ENCODE measurements at regions not wholly inside any gene's neighbourhood (a gene's known extent, or its start where the extent isn't known, plus 50 kb on each side); places are given as distances from the start of the nearest gene placed in this dataset.
"Not testable (repeated sequence)": the region's sequence is repeated elsewhere in the genome, so short reads cannot be mapped to it uniquely, and the experiment has no call there.

GRCh38 chr6:156686995-156687788 is 90.0 kb upstream of the ARID1B start:
- no peaks in the 10 kb centered on the region for H3K9me3 Mint-ChIP-seq
- no peaks in the 10 kb centered on the region for H3K36me3 Mint-ChIP-seq (ENCODE audit: low read depth)
- peak overlapping the region; percentile 82 for H3K4me3 Mint-ChIP-seq
- intact Hi-C loops (cut with micrococcal nuclease): loop anchor here (1.0 to 5.0 kb wide), 10 partner anchors 34 to 1372 kb away; partner anchors contain the start of gene TFB1M
- CTCF ChIA-PET: interaction anchor here (1.1 kb wide), 1 partner anchor 34 kb away, joined by 4 read pairs; no protein-coding TSS in a partner anchor
- peaks cover 32% of the 10 kb centered on the region for H3K4me1 Mint-ChIP-seq (ENCODE audit: low read depth)
- H3K27me3 Mint-ChIP-seq (ENCODE audit: low read depth): no peaks in the 10 kb centered on the region
- DNase-seq: peak; percentile 63
- peak overlapping the region; percentile 91 for H3K27ac Mint-ChIP-seq

DNA sequence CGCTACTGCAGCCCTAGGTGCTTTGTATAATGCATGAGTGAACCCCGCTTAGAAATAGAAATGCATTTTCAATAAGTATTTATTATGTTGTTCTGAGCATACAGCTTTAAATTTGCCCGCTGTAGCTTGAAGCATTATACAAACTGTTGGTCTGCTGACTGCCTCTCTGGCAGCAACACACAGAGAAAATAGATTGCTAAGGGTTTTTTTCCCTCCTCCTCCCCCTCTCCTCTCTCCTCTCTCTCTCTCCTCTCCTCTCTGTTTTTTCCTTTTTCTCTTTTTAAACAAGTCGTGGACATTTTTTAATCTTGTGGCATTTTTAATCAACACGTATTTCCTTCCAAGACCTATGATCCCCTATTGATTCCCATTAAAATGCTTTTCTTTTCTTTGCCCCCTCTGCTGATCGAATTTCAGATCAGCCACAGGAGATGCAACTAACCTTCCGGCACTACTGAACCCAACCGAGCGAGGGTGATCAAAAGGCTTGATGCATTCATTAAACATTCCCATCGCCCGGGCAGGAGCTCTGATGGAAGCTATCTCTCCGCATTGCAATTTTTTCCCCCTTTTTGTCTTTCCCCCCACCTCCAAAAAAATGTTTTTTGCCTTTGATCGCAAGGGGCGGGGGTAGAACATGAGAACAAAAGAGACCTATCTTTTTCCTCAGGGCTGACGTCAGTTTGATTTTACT is 90.7 kb upstream of the ARID1B start:
- Mint-ChIP-seq H3K27ac (peak overlapping the region; percentile 91), H3K4me3 (peak overlapping the region; percentile 82), H3K4me1 (ENCODE audit: low read depth) (peaks cover 32% of the 10 kb centered on the region), H3K36me3 (ENCODE audit: low read depth) (no peaks in the 10 kb centered on the region), H3K9me3 (no peaks in the 10 kb centered on the region), H3K27me3 (ENCODE audit: low read depth) (no peaks in the 10 kb centered on the region)
- peak; percentile 59 for DNase-seq
- CTCF ChIA-PET: interaction anchor here (1.1 kb wide), 1 partner anchor 35 kb away, joined by 4 read pairs; no protein-coding TSS in a partner anchor
- intact Hi-C loops (cut with micrococcal nuclease): loop anchor here (1.0 to 5.0 kb wide), 9 partner anchors 34 to 1372 kb away; partner anchors contain the start of gene TFB1M

DNA sequence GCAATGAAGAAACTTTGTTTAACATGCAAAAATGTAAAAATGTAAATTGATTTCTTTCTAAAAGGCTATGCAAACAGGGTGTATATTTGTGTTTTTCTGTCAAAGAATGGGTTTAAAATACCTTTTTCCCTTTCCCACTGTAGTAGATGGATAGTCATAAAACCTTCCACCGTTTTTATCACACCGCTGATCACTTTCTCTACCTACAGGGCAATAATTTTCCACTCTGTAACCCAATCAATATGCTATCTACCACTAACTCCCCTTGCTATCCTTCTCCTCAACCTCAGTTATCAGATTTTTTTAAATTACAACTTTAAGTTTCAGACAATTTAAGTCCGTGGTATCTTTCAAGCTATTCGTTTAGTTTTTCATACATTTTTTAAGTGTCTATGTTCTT is 91.4 kb upstream of the ARID1B start:
- no peaks in the 10 kb centered on the region for H3K36me3 Mint-ChIP-seq (ENCODE audit: low read depth)
- peaks cover 27% of the 10 kb centered on the region for H3K4me1 Mint-ChIP-seq (ENCODE audit: low read depth)
- intact Hi-C loops (cut with micrococcal nuclease): loop anchor here (1.0 to 5.0 kb wide), 9 partner anchors 35 to 1371 kb away; partner anchors contain the start of gene TFB1M
- no peaks in the 10 kb centered on the region for H3K27me3 Mint-ChIP-seq (ENCODE audit: low read depth)
- no peak for DNase-seq
- no peaks in the 10 kb centered on the region for H3K9me3 Mint-ChIP-seq
- peak overlapping the region; percentile 82 for H3K4me3 Mint-ChIP-seq
- CTCF ChIA-PET: no interaction called here
- peak overlapping the region; percentile 91 for H3K27ac Mint-ChIP-seq

DNA sequence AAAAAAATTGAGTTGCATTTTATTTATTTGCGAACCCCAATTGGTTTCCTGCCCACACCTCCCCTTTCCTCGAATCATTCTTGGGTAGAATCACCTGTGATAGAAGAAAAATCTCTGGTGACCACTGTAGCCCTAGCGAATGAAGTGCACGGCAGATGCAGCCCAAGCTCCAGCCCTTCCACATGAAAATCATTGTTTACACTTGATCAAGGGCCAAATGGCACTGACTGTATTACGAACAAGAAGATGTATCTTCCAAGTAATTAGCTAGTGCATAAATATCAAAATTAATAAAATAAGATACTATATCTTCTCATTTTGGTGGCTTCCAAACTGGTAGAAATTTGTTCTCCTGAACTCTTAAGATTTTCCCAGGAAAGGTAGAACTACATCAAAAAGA is 93.4 kb upstream of the ARID1B start:
- no peak for DNase-seq
- Mint-ChIP-seq H3K36me3 (ENCODE audit: low read depth) (no peaks in the 10 kb centered on the region), H3K9me3 (no peaks in the 10 kb centered on the region), H3K4me3 (no peak overlapping the region), H3K4me1 (ENCODE audit: low read depth) (peaks cover 21% of the 10 kb centered on the region), H3K27ac (no peak overlapping the region), H3K27me3 (ENCODE audit: low read depth) (no peaks in the 10 kb centered on the region)
- intact Hi-C loops (cut with micrococcal nuclease): no loop called here
- CTCF ChIA-PET: no interaction called here

- H3K36me3 Mint-ChIP-seq (ENCODE audit: low read depth): peaks cover 3% of the 10 kb centered on the region
- no peak overlapping the region for H3K27ac Mint-ChIP-seq
- intact Hi-C loops (cut with micrococcal nuclease): no loop called here
- H3K9me3 Mint-ChIP-seq: peaks cover 17% of the 10 kb centered on the region
- no peak overlapping the region for H3K4me3 Mint-ChIP-seq
- H3K4me1 Mint-ChIP-seq (ENCODE audit: low read depth): no peaks in the 10 kb centered on the region
- CTCF ChIA-PET: no interaction called here
- H3K27me3 Mint-ChIP-seq (ENCODE audit: low read depth): no peaks in the 10 kb centered on the region
- DNase-seq: no peak
Measured at GRCh38 chr6:156676721-156677120, 100.5 kb upstream of the ARID1B start.

DNA sequence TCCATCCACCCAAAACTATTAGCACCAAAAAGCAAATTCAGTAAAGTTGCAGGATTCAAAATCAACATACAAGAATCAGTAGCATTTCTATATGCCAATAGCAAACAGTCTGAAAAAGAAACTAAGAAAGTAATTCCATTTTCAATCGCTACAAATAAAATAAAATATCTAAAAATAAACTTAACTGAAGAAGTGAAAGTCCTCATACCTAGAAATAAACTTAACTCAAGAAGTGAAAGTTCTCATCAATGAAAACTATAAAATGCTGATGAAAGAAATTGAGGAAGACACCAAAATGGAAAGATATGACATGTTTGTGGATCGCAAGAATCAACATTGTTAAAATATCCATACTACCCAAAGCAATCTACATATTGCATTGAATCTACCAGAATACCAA is 103.0 kb upstream of the ARID1B start:
- Mint-ChIP-seq H3K4me1 (ENCODE audit: low read depth) (no peaks in the 10 kb centered on the region), H3K9me3 (peaks cover 17% of the 10 kb centered on the region), H3K36me3 (ENCODE audit: low read depth) (peaks cover 3% of the 10 kb centered on the region), H3K27me3 (ENCODE audit: low read depth) (no peaks in the 10 kb centered on the region), H3K4me3 (no peak overlapping the region), H3K27ac (no peak overlapping the region)
- intact Hi-C loops (cut with micrococcal nuclease): no loop called here
- DNase-seq: no peak
- CTCF ChIA-PET: no interaction called here

GRCh38 chr6:156670097-156670496 is 107.1 kb upstream of the ARID1B start:
- CTCF ChIA-PET: not testable (repeated sequence)

DNA sequence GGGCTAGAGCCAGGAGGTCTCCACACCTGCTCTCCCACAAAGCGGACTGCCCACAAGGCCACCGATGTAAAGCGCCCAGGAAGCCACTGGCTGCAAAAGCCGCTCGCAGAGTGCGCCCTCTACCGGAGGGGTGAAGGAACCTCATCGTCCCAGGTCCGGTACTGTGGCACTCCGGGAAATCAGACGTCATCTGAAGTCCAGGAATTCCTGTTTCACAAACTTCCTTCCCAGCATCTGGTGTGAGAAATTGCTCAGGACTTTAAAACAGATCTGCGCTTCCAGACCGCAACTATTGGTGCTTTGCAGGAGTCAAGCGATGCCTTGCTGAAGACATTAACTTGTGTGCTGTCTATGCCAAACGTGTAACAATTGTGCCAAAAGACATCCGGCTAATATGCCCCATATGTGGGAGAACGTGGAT is 115.1 kb upstream of the ARID1B start:
- H3K36me3 Mint-ChIP-seq (ENCODE audit: low read depth): no peaks in the 10 kb centered on the region
- H3K9me3 Mint-ChIP-seq: peaks cover 3% of the 10 kb centered on the region
- CTCF ChIA-PET: interaction anchor here (0.8 kb wide), 1 partner anchor 21 kb away, joined by 3 read pairs; no protein-coding TSS in a partner anchor
- H3K27ac Mint-ChIP-seq: no peak overlapping the region
- peaks cover 17% of the 10 kb centered on the region for H3K4me1 Mint-ChIP-seq (ENCODE audit: low read depth)
- no peaks in the 10 kb centered on the region for H3K27me3 Mint-ChIP-seq (ENCODE audit: low read depth)
- peak; percentile 12 for DNase-seq
- intact Hi-C loops (cut with micrococcal nuclease): no loop called here
- no peak overlapping the region for H3K4me3 Mint-ChIP-seq

More at GRCh38 chr6:156670097-156670496, 107.1 kb upstream of the ARID1B start:
- DNase-seq; H3K27ac Mint-ChIP-seq; H3K36me3 Mint-ChIP-seq (ENCODE audit: low read depth); H3K4me1 Mint-ChIP-seq (ENCODE audit: low read depth); H3K4me3 Mint-ChIP-seq; H3K27me3 Mint-ChIP-seq (ENCODE audit: low read depth); intact Hi-C loops (cut with micrococcal nuclease): not testable (repeated sequence)
- peaks cover 19% of the 10 kb centered on the region for H3K9me3 Mint-ChIP-seq

- H3K27me3 Mint-ChIP-seq (ENCODE audit: low read depth): no peaks in the 10 kb centered on the region
- peaks cover 3% of the 10 kb centered on the region for H3K9me3 Mint-ChIP-seq
- peaks cover 17% of the 10 kb centered on the region for H3K4me1 Mint-ChIP-seq (ENCODE audit: low read depth)
- no peak overlapping the region for H3K4me3 Mint-ChIP-seq
- no peak overlapping the region for H3K27ac Mint-ChIP-seq
- no peak for DNase-seq
- intact Hi-C loops (cut with micrococcal nuclease): no loop called here
- CTCF ChIA-PET: no interaction called here
- H3K36me3 Mint-ChIP-seq (ENCODE audit: low read depth): no peaks in the 10 kb centered on the region
Measured at GRCh38 chr6:156660389-156660788, 116.8 kb upstream of the ARID1B start.

DNA sequence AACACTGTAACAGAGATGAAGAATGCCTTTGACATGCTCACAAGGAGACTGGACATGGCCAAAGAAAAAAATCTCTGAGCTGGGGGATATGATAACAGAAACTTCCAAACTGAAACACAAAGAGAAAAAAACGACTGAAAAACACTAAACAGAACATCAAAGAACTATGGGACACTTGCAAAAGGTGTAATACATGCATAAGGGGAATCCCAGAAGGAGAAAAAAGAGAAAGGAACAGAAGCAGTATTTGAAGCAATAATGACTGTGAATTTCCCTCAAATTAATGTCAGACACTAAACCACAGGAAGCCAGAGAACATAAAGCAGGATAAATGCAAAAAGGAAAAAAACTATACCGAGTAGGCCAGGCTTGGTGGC is 117.4 kb upstream of the ARID1B start:
- intact Hi-C loops (cut with micrococcal nuclease): no loop called here
- no peak for DNase-seq
- H3K4me1 Mint-ChIP-seq (ENCODE audit: low read depth): peaks cover 17% of the 10 kb centered on the region
- H3K36me3 Mint-ChIP-seq (ENCODE audit: low read depth): no peaks in the 10 kb centered on the region
- no peaks in the 10 kb centered on the region for H3K27me3 Mint-ChIP-seq (ENCODE audit: low read depth)
- H3K9me3 Mint-ChIP-seq: peaks cover 3% of the 10 kb centered on the region
- H3K27ac Mint-ChIP-seq: no peak overlapping the region
- CTCF ChIA-PET: no interaction called here
- H3K4me3 Mint-ChIP-seq: no peak overlapping the region

GRCh38 chr6:156658966-156659821 is 118.0 kb upstream of the ARID1B start:
- H3K4me1 Mint-ChIP-seq (ENCODE audit: low read depth): peaks cover 17% of the 10 kb centered on the region
- no peaks in the 10 kb centered on the region for H3K27me3 Mint-ChIP-seq (ENCODE audit: low read depth)
- no peaks in the 10 kb centered on the region for H3K36me3 Mint-ChIP-seq (ENCODE audit: low read depth)
- intact Hi-C loops (cut with micrococcal nuclease): no loop called here
- H3K9me3 Mint-ChIP-seq: peaks cover 3% of the 10 kb centered on the region
- CTCF ChIA-PET: interaction anchor here (0.6 kb wide), 1 partner anchor 247 kb away, joined by 3 read pairs; no protein-coding TSS in a partner anchor
- DNase-seq: no peak
- no peak overlapping the region for H3K27ac Mint-ChIP-seq
- H3K4me3 Mint-ChIP-seq: no peak overlapping the region

All from activated naive CD4-positive, alpha-beta T cell treated with anti-CD3 and anti-CD28 coated beads for 36 hours (primary cell).